ENCODE measurements at regions not wholly inside any gene's neighbourhood (a gene's known extent, or its start where the extent isn't known, plus 50 kb on each side); places are given as distances from the start of the nearest gene placed in this dataset.

- DNase-seq: no peak
- no peaks in the 10 kb centered on the region for H3K27me3 Mint-ChIP-seq (ENCODE audit: low read depth)
- H3K4me3 Mint-ChIP-seq: no peak overlapping the region
- no peaks in the 10 kb centered on the region for H3K36me3 Mint-ChIP-seq (ENCODE audit: insufficient read depth in 2 of 2)
- H3K4me1 Mint-ChIP-seq (ENCODE audit: low read depth): no peaks in the 10 kb centered on the region
- no peak for ATAC-seq (replicated peaks in 1 of 2)
- peaks cover 5 to 8% of the 10 kb centered on the region in 2 donors for H3K9me3 Mint-ChIP-seq
- H3K27ac Mint-ChIP-seq: no peak overlapping the region
Observed at GRCh38 chr11:91703042-91703441, 521.6 kb upstream of the FAT3 start.

GRCh38 chr11:91700854-91701253, 523.8 kb upstream of the FAT3 start:
- Mint-ChIP-seq H3K9me3 (peaks cover 7 to 13% of the 10 kb centered on the region in 2 donors), H3K27ac (no peak overlapping the region), H3K4me1 (ENCODE audit: low read depth) (no peaks in the 10 kb centered on the region), H3K4me3 (no peak overlapping the region), H3K27me3 (ENCODE audit: low read depth) (no peaks in the 10 kb centered on the region), H3K36me3 (ENCODE audit: insufficient read depth in 2 of 2) (no peaks in the 10 kb centered on the region)
- ATAC-seq (replicated peaks in 1 of 2) (no peak), DNase-seq (no peak)

GRCh38 chr11:91698845-91699244, 525.8 kb upstream of the FAT3 start:
- Mint-ChIP-seq H3K36me3 (ENCODE audit: insufficient read depth in 2 of 2) (no peaks in the 10 kb centered on the region), H3K4me3 (no peak overlapping the region), H3K9me3 (peaks cover 8 to 13% of the 10 kb centered on the region in 2 donors), H3K27me3 (ENCODE audit: low read depth) (no peaks in the 10 kb centered on the region), H3K27ac (no peak overlapping the region), H3K4me1 (ENCODE audit: low read depth) (no peaks in the 10 kb centered on the region)
- DNase-seq (no peak), ATAC-seq (replicated peaks in 1 of 2) (no peak)

DNA sequence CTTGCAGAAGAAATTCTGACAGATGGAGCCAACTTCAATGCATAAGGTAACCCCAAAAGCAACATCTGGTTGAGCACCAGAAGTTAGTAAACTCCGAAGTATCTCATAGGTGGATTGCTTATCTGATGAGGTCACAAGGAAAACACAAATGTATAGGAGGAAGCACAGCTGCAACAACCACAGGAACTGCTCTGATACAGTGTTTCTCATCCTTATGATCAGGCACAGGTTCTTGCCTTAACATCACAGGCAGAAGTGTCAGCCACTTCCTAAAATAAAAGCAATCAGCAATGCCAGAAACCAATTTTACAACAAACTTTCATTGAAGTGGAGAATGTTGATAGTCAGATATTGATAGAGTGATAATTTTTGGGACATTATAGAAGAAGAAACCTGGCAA, 530.3 kb upstream of the FAT3 start:
- Mint-ChIP-seq H3K36me3 (ENCODE audit: insufficient read depth in 2 of 2) (no peaks in the 10 kb centered on the region), H3K4me3 (no peak overlapping the region)
- no peak for ATAC-seq (replicated peaks in 1 of 2)

DNA sequence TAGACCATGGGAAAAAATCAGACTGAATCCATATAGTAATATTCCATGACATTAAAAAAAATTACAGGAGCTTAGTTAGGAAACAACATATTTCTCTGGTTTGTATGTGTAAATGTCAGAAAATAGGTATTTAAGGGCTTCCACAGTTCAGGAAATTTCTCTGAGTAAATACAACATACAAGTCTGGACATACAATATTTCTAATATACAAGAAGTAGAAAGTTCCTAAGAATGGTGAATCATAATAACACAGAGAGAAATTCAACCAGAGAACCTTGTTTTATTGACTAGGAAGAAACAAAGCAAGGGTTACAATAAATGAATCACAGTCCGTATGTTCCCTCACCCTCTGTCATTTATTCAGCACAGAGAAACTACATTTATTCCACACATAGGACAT, 532.7 kb upstream of the FAT3 start:
- Mint-ChIP-seq H3K36me3 (ENCODE audit: insufficient read depth in 2 of 2) (no peaks in the 10 kb centered on the region), H3K9me3 (peaks cover 10 to 12% of the 10 kb centered on the region in 2 donors), H3K27ac (no peak overlapping the region), H3K27me3 (ENCODE audit: low read depth) (no peaks in the 10 kb centered on the region), H3K4me3 (no peak overlapping the region), H3K4me1 (ENCODE audit: low read depth) (no peaks in the 10 kb centered on the region)
- ATAC-seq (replicated peaks in 1 of 2): no peak
- DNase-seq: no peak

More for the DNA sequence above, 530.3 kb upstream of the FAT3 start:
- Mint-ChIP-seq H3K27me3 (ENCODE audit: low read depth) (no peaks in the 10 kb centered on the region), H3K4me1 (ENCODE audit: low read depth) (no peaks in the 10 kb centered on the region), H3K27ac (no peak overlapping the region), H3K9me3 (peaks cover 8 to 9% of the 10 kb centered on the region in 2 donors)
- no peak for DNase-seq

- ATAC-seq (replicated peaks in 1 of 2): no peak
- H3K27me3 Mint-ChIP-seq (ENCODE audit: low read depth): no peaks in the 10 kb centered on the region
- peaks cover 8 to 11% of the 10 kb centered on the region in 2 donors for H3K9me3 Mint-ChIP-seq
- no peak for DNase-seq
- H3K27ac Mint-ChIP-seq: no peak overlapping the region
- H3K36me3 Mint-ChIP-seq (ENCODE audit: insufficient read depth in 2 of 2): no peaks in the 10 kb centered on the region
- H3K4me3 Mint-ChIP-seq: no peak overlapping the region
- no peaks in the 10 kb centered on the region for H3K4me1 Mint-ChIP-seq (ENCODE audit: low read depth)
Observed at GRCh38 chr11:91688672-91689071, 535.9 kb upstream of the FAT3 start.

GRCh38 chr11:91686700-91687099, 537.9 kb upstream of the FAT3 start:
- Mint-ChIP-seq H3K4me3 (no peak overlapping the region), H3K9me3 (peaks cover 7 to 8% of the 10 kb centered on the region in 2 donors), H3K36me3 (ENCODE audit: insufficient read depth in 2 of 2) (no peaks in the 10 kb centered on the region), H3K27me3 (ENCODE audit: low read depth) (no peaks in the 10 kb centered on the region), H3K27ac (no peak overlapping the region), H3K4me1 (ENCODE audit: low read depth) (no peaks in the 10 kb centered on the region)
- DNase-seq (no peak), ATAC-seq (replicated peaks in 1 of 2) (no peak)

GRCh38 chr11:91686281-91686680, 538.3 kb upstream of the FAT3 start:
- H3K9me3 Mint-ChIP-seq: peaks cover 7 to 10% of the 10 kb centered on the region in 2 donors
- no peak overlapping the region for H3K27ac Mint-ChIP-seq
- no peaks in the 10 kb centered on the region for H3K36me3 Mint-ChIP-seq (ENCODE audit: insufficient read depth in 2 of 2)
- no peak for ATAC-seq (replicated peaks in 1 of 2)
- H3K4me1 Mint-ChIP-seq (ENCODE audit: low read depth): no peaks in the 10 kb centered on the region
- no peak for DNase-seq
- no peak overlapping the region for H3K4me3 Mint-ChIP-seq
- H3K27me3 Mint-ChIP-seq (ENCODE audit: low read depth): no peaks in the 10 kb centered on the region

DNA sequence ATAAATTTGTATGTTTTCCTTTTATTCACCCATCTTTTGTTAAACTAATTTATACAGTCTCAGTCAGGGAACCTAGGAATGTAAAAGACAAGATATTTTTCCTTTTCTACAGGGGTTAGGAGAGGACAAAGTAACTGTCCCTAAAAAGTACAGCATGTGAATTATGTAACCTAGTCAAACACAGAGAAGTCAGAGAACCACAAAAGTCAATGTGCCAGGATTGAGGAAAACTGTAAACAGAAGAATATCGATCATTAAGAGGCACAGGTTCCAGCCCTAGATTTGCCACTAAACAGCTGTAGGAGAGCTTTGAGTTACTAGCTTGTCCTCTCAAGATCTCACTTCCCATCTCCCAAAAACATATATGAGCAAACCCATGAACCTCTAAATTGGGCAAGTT, 550.9 kb upstream of the FAT3 start:
- Mint-ChIP-seq H3K4me3 (no peak overlapping the region), H3K27me3 (ENCODE audit: low read depth) (no peaks in the 10 kb centered on the region)

DNA sequence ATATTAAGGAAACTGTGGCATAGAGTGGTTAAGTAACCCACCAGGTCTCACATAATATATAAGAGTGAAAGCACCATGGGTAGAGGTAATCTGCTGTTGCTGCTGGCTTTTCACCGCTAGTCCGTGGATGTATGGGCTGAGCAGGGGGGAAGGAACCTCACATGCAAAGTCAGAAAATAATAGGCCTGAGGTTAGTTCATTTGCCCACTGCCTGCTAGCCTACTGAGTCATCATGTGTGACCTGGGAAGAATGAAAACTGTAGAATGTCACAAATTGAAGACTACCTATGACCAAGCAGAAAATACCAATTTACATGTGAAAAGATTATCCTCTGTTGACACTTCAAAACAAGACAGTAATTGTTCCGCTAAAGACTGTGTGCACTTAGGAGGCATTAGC, 560.1 kb upstream of the FAT3 start:
- Mint-ChIP-seq H3K36me3 (ENCODE audit: insufficient read depth in 2 of 2) (peaks cover 1 to 2% of the 10 kb centered on the region in 2 donors), H3K9me3 (peaks cover 4 to 14% of the 10 kb centered on the region in 2 donors), H3K27ac (no peak overlapping the region), H3K4me3 (no peak overlapping the region), H3K27me3 (ENCODE audit: low read depth) (no peaks in the 10 kb centered on the region), H3K4me1 (ENCODE audit: low read depth) (no peaks in the 10 kb centered on the region)
- DNase-seq (no peak), ATAC-seq (replicated peaks in 1 of 2) (no peak)

More for the DNA sequence above, 550.9 kb upstream of the FAT3 start:
- Mint-ChIP-seq H3K27ac (no peak overlapping the region), H3K4me1 (ENCODE audit: low read depth) (no peaks in the 10 kb centered on the region), H3K36me3 (ENCODE audit: insufficient read depth in 2 of 2) (peaks cover 0 to 2% of the 10 kb centered on the region in 2 donors), H3K9me3 (peaks cover 12 to 18% of the 10 kb centered on the region in 2 donors)
- ATAC-seq (replicated peaks in 1 of 2): no peak
- DNase-seq: no peak

DNA sequence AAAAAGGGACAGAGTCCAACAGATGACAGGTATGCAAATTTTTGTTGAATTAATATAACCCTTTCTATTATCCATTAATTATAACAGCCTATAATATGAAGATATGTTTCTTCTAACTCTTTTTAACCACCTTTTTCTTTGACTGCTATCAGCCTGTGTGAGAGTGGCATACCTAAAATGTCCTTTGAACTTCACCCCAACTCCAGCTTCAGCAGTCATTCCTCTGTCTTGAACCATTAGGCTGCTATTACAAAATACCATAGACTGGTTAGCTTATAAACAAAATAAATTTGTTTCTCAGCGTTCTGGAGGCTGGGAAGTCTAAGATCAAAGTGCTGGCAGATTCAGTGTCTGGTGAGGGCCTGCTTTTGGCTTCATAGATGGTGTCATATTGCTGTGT, 564.6 kb upstream of the FAT3 start:
- no peaks in the 10 kb centered on the region for H3K36me3 Mint-ChIP-seq (ENCODE audit: insufficient read depth in 2 of 2)
- DNase-seq (no peak), ATAC-seq (replicated peaks in 1 of 2) (no peak)
- no peak overlapping the region for H3K4me3 Mint-ChIP-seq
- no peaks in the 10 kb centered on the region for H3K4me1 Mint-ChIP-seq (ENCODE audit: low read depth)
- no peak overlapping the region for H3K27ac Mint-ChIP-seq
- H3K27me3 Mint-ChIP-seq (ENCODE audit: low read depth): no peaks in the 10 kb centered on the region
- H3K9me3 Mint-ChIP-seq: peaks cover 2 to 3% of the 10 kb centered on the region in 2 donors

DNA sequence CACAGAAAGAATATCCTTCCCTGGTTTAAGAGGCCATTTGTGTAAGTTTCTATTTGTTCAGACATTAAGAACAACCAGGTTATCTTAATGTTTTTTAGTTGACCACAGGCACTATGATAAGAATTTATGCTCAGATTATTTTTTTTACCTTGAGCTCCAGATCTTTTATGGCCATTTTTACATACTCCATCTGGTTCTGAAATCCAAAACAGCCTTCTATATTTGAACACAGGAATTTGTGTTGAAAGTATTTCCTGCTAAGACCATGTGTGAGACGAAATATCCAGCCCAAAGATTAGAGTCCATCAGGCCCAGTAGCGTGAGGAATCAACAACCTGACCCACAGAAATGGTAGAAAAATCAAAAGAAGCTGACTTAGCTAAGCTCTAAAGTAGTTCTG, 569.9 kb upstream of the FAT3 start:
- no peak for ATAC-seq (replicated peaks in 1 of 2)
- Mint-ChIP-seq H3K9me3 (peaks cover 4% of the 10 kb centered on the region in 2 donors), H3K4me3 (no peak overlapping the region)

GRCh38 chr11:91653079-91653754, 571.4 kb upstream of the FAT3 start:
- Mint-ChIP-seq H3K9me3 (peaks cover 3 to 4% of the 10 kb centered on the region in 2 donors), H3K36me3 (ENCODE audit: insufficient read depth in 2 of 2) (no peaks in the 10 kb centered on the region), H3K27me3 (ENCODE audit: low read depth) (no peaks in the 10 kb centered on the region), H3K4me1 (ENCODE audit: low read depth) (no peaks in the 10 kb centered on the region), H3K4me3 (no peak overlapping the region), H3K27ac (no peak overlapping the region)
- DNase-seq (no peak), ATAC-seq (replicated peaks in 1 of 2) (no peak)

More for the DNA sequence above, 569.9 kb upstream of the FAT3 start:
- no peak overlapping the region for H3K27ac Mint-ChIP-seq
- H3K4me1 Mint-ChIP-seq (ENCODE audit: low read depth): no peaks in the 10 kb centered on the region
- no peak for DNase-seq
- no peaks in the 10 kb centered on the region for H3K27me3 Mint-ChIP-seq (ENCODE audit: low read depth)
- no peaks in the 10 kb centered on the region for H3K36me3 Mint-ChIP-seq (ENCODE audit: insufficient read depth in 2 of 2)

DNA sequence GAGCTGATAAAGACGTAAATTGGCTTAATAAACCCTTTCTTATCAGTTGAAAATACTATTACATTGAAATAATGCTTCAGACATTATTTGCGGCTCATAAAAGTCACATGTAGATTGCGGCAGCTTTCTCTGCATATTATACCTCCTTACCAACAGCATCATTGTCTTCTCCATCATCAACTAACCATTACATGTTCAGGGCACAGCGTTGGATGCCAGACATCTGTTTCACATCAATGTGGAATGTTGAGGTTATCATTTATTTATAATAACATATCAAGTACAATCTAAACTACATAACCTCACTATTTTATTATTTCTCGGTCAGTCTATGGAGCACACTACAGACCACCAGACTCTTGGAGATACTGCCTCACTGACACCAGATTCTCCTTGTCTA, 573.8 kb upstream of the FAT3 start:
- H3K36me3 Mint-ChIP-seq (ENCODE audit: insufficient read depth in 2 of 2): no peaks in the 10 kb centered on the region
- H3K27me3 Mint-ChIP-seq (ENCODE audit: low read depth): no peaks in the 10 kb centered on the region
- ATAC-seq (replicated peaks in 1 of 2) (no peak), DNase-seq (no peak)
- no peak overlapping the region for H3K4me3 Mint-ChIP-seq
- peaks cover 4 to 8% of the 10 kb centered on the region in 2 donors for H3K9me3 Mint-ChIP-seq
- no peak overlapping the region for H3K27ac Mint-ChIP-seq
- H3K4me1 Mint-ChIP-seq (ENCODE audit: low read depth): no peaks in the 10 kb centered on the region

Measured in activated T-cell treated with anti-CD3 and anti-CD28 coated beads, Interleukin-2, amount 50 U/mL, for 72 hours (primary cell).